ENCODE measurements at regions not wholly inside any gene's neighbourhood (a gene's known extent, or its start where the extent isn't known, plus 50 kb on each side); places are given as distances from the start of the nearest gene placed in this dataset.

DNA sequence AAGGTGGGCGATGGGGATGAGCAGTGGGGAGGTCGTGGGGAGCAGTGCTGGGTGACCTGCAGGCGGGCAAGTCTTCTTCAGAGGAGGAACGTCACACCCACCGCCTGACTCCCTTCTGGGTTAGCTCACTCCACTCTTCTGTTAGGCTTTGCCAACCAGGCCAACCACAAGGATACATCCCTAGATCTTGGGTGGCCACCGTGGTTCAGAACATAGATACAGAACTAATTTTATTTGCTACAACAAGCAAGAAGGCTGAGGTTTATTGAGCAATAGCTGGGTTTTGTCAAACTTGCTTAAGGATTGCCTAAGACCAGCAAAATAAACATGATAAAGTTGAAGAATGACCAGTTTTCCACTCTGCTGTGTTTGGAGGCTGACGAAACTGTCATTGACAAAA, 109.4 kb downstream of the DACT1 start:
- TF ChIP-seq, protein P1, sequence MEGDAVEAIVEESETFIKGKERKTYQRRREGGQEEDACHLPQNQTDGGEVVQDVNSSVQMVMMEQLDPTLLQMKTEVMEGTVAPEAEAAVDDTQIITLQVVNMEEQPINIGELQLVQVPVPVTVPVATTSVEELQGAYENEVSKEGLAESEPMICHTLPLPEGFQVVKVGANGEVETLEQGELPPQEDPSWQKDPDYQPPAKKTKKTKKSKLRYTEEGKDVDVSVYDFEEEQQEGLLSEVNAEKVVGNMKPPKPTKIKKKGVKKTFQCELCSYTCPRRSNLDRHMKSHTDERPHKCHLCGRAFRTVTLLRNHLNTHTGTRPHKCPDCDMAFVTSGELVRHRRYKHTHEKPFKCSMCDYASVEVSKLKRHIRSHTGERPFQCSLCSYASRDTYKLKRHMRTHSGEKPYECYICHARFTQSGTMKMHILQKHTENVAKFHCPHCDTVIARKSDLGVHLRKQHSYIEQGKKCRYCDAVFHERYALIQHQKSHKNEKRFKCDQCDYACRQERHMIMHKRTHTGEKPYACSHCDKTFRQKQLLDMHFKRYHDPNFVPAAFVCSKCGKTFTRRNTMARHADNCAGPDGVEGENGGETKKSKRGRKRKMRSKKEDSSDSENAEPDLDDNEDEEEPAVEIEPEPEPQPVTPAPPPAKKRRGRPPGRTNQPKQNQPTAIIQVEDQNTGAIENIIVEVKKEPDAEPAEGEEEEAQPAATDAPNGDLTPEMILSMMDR (optimal IDR thresholded peaks at IDR 0.05 in 1 of 3, IDR thresholded peaks at IDR 0.05 in 1 of 3, conservative IDR thresholded peaks at IDR 0.05 in 1 of 3; ENCODE audit: extremely low read depth in 1 of 3, insufficient read depth in 2 of 3, low read length in 3 of 3), result no peak
- TF ChIP-seq EZH2 (IDR thresholded peaks at IDR 0.05; ENCODE audit: low read length), result no peak

Measured in keratinocyte (primary cell).